ENCODE measurements at regions not wholly inside any gene's neighbourhood (a gene's known extent, or its start where the extent isn't known, plus 50 kb on each side); places are given as distances from the start of the nearest gene placed in this dataset.
"Not testable (repeated sequence)": the region's sequence is repeated elsewhere in the genome, so short reads cannot be mapped to it uniquely, and the experiment has no call there.

GRCh38 chr2:226295123-226295522 lies 504.5 kb downstream of the IRS1 start:
- H3K27me3 Mint-ChIP-seq = peaks cover 19% of the 10 kb centered on the region
- peaks cover 12% of the 10 kb centered on the region for H3K9me3 Mint-ChIP-seq
- no peaks in the 10 kb centered on the region for H3K36me3 Mint-ChIP-seq (ENCODE audit: low read depth)
- DNase-seq = no peak
- H3K4me3 Mint-ChIP-seq = no peak overlapping the region
- H3K27ac Mint-ChIP-seq = no peak overlapping the region
- H3K4me1 Mint-ChIP-seq (ENCODE audit: low read depth) = no peaks in the 10 kb centered on the region

- DNase-seq; H3K4me3 Mint-ChIP-seq; H3K4me1 Mint-ChIP-seq (ENCODE audit: low read depth); H3K36me3 Mint-ChIP-seq (ENCODE audit: low read depth); H3K27ac Mint-ChIP-seq: not testable (repeated sequence)
- Mint-ChIP-seq H3K27me3 (peaks cover 15% of the 10 kb centered on the region), H3K9me3 (peaks cover 12% of the 10 kb centered on the region)
These were observed 508.3 kb downstream of the IRS1 start for GRCh38 chr2:226291281-226291680.

GRCh38 chr2:226286916-226287315 lies 512.7 kb downstream of the IRS1 start:
- Mint-ChIP-seq H3K27me3 (peaks cover 16% of the 10 kb centered on the region), H3K36me3 (ENCODE audit: low read depth) (no peaks in the 10 kb centered on the region), H3K27ac (no peak overlapping the region), H3K4me3 (no peak overlapping the region), H3K9me3 (peaks cover 8% of the 10 kb centered on the region), H3K4me1 (ENCODE audit: low read depth) (no peaks in the 10 kb centered on the region)
- no peak for DNase-seq

GRCh38 chr2:226283796-226284195 lies 515.8 kb downstream of the IRS1 start:
- Mint-ChIP-seq H3K4me1 (ENCODE audit: low read depth) (no peaks in the 10 kb centered on the region), H3K27me3 (peaks cover 22% of the 10 kb centered on the region), H3K27ac (no peak overlapping the region), H3K4me3 (no peak overlapping the region), H3K36me3 (ENCODE audit: low read depth) (no peaks in the 10 kb centered on the region), H3K9me3 (no peaks in the 10 kb centered on the region)
- no peak for DNase-seq

GRCh38 chr2:226282151-226282550 lies 517.5 kb downstream of the IRS1 start:
- DNase-seq = no peak
- Mint-ChIP-seq H3K4me1 (ENCODE audit: low read depth) (no peaks in the 10 kb centered on the region), H3K36me3 (ENCODE audit: low read depth) (no peaks in the 10 kb centered on the region), H3K4me3 (no peak overlapping the region), H3K27ac (no peak overlapping the region), H3K9me3 (no peaks in the 10 kb centered on the region), H3K27me3 (peaks cover 22% of the 10 kb centered on the region)

GRCh38 chr2:226280136-226280535 lies 519.5 kb downstream of the IRS1 start:
- not testable (repeated sequence) for H3K4me1 Mint-ChIP-seq (ENCODE audit: low read depth); H3K27ac Mint-ChIP-seq; H3K4me3 Mint-ChIP-seq; H3K36me3 Mint-ChIP-seq (ENCODE audit: low read depth); H3K9me3 Mint-ChIP-seq; DNase-seq
- H3K27me3 Mint-ChIP-seq = peaks cover 10% of the 10 kb centered on the region

GRCh38 chr2:226275215-226275614 lies 524.4 kb downstream of the IRS1 start:
- Mint-ChIP-seq H3K27ac (no peak overlapping the region), H3K27me3 (peaks cover 9% of the 10 kb centered on the region), H3K4me1 (ENCODE audit: low read depth) (no peaks in the 10 kb centered on the region), H3K4me3 (no peak overlapping the region), H3K36me3 (ENCODE audit: low read depth) (no peaks in the 10 kb centered on the region), H3K9me3 (no peaks in the 10 kb centered on the region)
- no peak for DNase-seq

- peaks cover 8% of the 10 kb centered on the region for H3K27me3 Mint-ChIP-seq
These were observed 525.5 kb downstream of the IRS1 start for GRCh38 chr2:226274143-226274542.

GRCh38 chr2:226273440-226273839 lies 526.2 kb downstream of the IRS1 start:
- no peak overlapping the region for H3K27ac Mint-ChIP-seq
- no peak overlapping the region for H3K4me3 Mint-ChIP-seq
- no peaks in the 10 kb centered on the region for H3K9me3 Mint-ChIP-seq
- peaks cover 14% of the 10 kb centered on the region for H3K27me3 Mint-ChIP-seq
- no peaks in the 10 kb centered on the region for H3K36me3 Mint-ChIP-seq (ENCODE audit: low read depth)
- no peak for DNase-seq
- no peaks in the 10 kb centered on the region for H3K4me1 Mint-ChIP-seq (ENCODE audit: low read depth)

More at GRCh38 chr2:226274143-226274542, 525.5 kb downstream of the IRS1 start:
- Mint-ChIP-seq H3K4me1 (ENCODE audit: low read depth) (no peaks in the 10 kb centered on the region), H3K36me3 (ENCODE audit: low read depth) (no peaks in the 10 kb centered on the region), H3K27ac (no peak overlapping the region), H3K9me3 (no peaks in the 10 kb centered on the region), H3K4me3 (no peak overlapping the region)
- no peak for DNase-seq

- no peak overlapping the region for H3K27ac Mint-ChIP-seq
- no peaks in the 10 kb centered on the region for H3K4me1 Mint-ChIP-seq (ENCODE audit: low read depth)
- no peaks in the 10 kb centered on the region for H3K9me3 Mint-ChIP-seq
- H3K27me3 Mint-ChIP-seq = peaks cover 20% of the 10 kb centered on the region
- H3K36me3 Mint-ChIP-seq (ENCODE audit: low read depth) = no peaks in the 10 kb centered on the region
- DNase-seq = no peak
- no peak overlapping the region for H3K4me3 Mint-ChIP-seq
These were observed 527.2 kb downstream of the IRS1 start for GRCh38 chr2:226272435-226272834.

GRCh38 chr2:226270285-226271058 lies 529.1 kb downstream of the IRS1 start:
- Mint-ChIP-seq H3K9me3 (no peaks in the 10 kb centered on the region), H3K27ac (no peak overlapping the region), H3K36me3 (ENCODE audit: low read depth) (no peaks in the 10 kb centered on the region), H3K4me3 (no peak overlapping the region), H3K4me1 (ENCODE audit: low read depth) (no peaks in the 10 kb centered on the region), H3K27me3 (peaks cover 28% of the 10 kb centered on the region)
- DNase-seq = no peak

- DNase-seq = no peak
- Mint-ChIP-seq H3K27ac (no peak overlapping the region), H3K9me3 (peaks cover 1% of the 10 kb centered on the region), H3K4me1 (ENCODE audit: low read depth) (no peaks in the 10 kb centered on the region), H3K27me3 (peaks cover 28% of the 10 kb centered on the region), H3K36me3 (ENCODE audit: low read depth) (no peaks in the 10 kb centered on the region), H3K4me3 (no peak overlapping the region)
These were observed 531.9 kb downstream of the IRS1 start for GRCh38 chr2:226267516-226268289.

GRCh38 chr2:226256709-226257376 lies 542.8 kb downstream of the IRS1 start:
- peaks cover 33% of the 10 kb centered on the region for H3K27me3 Mint-ChIP-seq
- no peaks in the 10 kb centered on the region for H3K36me3 Mint-ChIP-seq (ENCODE audit: low read depth)
- H3K4me1 Mint-ChIP-seq (ENCODE audit: low read depth) = no peaks in the 10 kb centered on the region
- no peaks in the 10 kb centered on the region for H3K9me3 Mint-ChIP-seq
- no peak for DNase-seq
- no peak overlapping the region for H3K27ac Mint-ChIP-seq
- no peak overlapping the region for H3K4me3 Mint-ChIP-seq

- H3K4me1 Mint-ChIP-seq (ENCODE audit: low read depth) = no peaks in the 10 kb centered on the region
- DNase-seq = no peak
These were observed 543.4 kb downstream of the IRS1 start for GRCh38 chr2:226256237-226256636.

GRCh38 chr2:226251661-226252060 lies 548.0 kb downstream of the IRS1 start:
- H3K9me3 Mint-ChIP-seq = no peaks in the 10 kb centered on the region
- H3K27me3 Mint-ChIP-seq = peaks cover 50% of the 10 kb centered on the region
- no peak overlapping the region for H3K4me3 Mint-ChIP-seq
- no peaks in the 10 kb centered on the region for H3K36me3 Mint-ChIP-seq (ENCODE audit: low read depth)
- no peak for DNase-seq
- no peaks in the 10 kb centered on the region for H3K4me1 Mint-ChIP-seq (ENCODE audit: low read depth)
- no peak overlapping the region for H3K27ac Mint-ChIP-seq

More at GRCh38 chr2:226256237-226256636, 543.4 kb downstream of the IRS1 start:
- Mint-ChIP-seq H3K27ac (no peak overlapping the region), H3K27me3 (peaks cover 35% of the 10 kb centered on the region), H3K36me3 (ENCODE audit: low read depth) (no peaks in the 10 kb centered on the region), H3K9me3 (no peaks in the 10 kb centered on the region), H3K4me3 (no peak overlapping the region)

Measured in activated T-cell treated with anti-CD3 and anti-CD28 coated beads, Interleukin-2, amount 50 U/mL, for 24 hours (primary cell).